ENCODE measurements at regions not wholly inside any gene's neighbourhood (a gene's known extent, or its start where the extent isn't known, plus 50 kb on each side); places are given as distances from the start of the nearest gene placed in this dataset.
A peak's percentile ranks its signal among the peaks of the same experiment; 100 is the strongest.
"Not testable (repeated sequence)": the region's sequence is repeated elsewhere in the genome, so short reads cannot be mapped to it uniquely, and the experiment has no call there.

DNA sequence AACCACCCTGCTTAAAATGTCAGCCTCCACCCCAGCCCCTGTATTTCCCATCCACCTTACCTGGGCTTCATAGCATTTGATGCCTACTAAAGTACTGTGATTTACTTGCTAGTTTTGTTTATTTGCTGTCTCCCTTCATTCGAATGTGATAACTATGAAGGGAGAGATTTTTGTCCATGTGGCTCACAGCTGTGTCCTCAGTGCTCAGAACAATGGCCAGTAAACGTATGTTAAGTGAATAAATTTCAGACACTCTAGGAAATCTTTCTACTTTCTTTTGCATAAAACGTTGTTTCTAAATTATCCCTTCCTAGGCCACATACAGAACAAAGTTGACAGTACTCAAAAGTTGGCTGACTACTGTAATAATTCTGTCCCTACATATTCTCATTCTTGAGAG lies 114.7 kb upstream of the OTUD4 start:
- no peak for DNase-seq

DNA sequence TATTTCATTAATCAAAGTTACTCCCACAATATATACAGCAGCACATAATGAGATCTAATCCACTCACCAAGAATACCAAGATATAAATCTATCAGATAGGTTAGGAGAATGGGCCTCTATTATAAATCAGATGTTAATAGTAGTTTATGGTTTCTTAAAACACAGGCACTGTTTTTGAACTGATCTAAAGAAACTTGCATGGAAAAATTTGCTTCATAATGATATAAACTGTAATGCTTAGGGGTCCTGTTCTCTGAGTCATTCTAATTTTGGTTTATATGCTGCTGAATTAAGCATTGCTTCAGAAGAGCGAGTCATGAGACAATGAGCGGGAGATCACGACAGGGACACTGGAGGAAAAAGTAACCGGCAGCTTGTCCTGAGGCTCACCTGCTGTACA lies 113.3 kb upstream of the OTUD4 start:
- no peak for DNase-seq

DNA sequence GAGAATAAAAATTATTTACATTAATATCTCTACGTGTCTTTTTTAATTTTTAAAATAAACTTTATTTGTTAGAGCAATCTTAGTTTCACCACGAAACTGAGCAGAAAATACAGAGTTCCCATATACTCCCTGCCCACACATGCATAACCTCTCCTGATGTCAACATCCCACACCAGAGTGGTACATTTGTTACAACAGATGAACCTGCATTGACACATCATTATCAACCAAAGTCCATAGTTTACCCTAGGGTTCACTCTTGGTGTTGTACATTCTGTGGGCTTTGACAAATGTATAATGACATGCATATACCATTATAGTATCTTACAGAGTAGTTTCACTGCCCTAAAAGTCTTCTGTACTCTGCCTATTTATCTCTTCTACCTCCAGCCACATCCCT lies 110.6 kb upstream of the OTUD4 start:
- no peak for DNase-seq

DNA sequence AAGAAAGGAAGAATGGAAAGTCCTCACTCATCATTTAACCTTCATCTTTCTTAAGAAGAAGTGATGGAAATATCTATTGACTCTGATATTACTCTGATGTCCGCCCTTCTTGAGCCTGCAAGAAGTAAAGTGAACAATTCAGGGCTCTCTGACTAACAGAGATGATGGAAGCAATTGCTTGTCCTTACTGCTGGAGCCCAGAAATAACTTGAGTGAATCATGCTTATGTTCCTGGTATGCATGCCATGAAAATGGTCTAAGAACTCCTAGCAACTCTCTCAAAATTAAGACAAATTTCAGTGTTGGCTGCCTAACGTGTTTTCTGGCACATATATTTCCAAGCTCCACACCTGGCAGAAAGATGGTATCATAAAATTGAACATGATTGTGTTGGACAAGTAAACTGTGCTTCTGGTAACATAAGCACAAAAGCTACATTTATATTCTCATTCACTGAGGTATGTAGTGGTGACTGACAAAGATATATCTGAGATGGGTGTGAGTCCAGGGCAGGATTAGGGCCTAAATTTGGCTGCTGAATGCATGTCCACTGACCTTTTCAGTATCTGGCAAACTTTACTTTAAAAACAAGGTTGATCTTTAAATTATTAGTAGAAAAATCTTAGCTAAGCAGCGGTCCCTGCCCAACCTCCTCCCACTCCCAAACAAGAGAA lies 109.2 kb upstream of the OTUD4 start:
- DNase-seq, result no peak

DNA sequence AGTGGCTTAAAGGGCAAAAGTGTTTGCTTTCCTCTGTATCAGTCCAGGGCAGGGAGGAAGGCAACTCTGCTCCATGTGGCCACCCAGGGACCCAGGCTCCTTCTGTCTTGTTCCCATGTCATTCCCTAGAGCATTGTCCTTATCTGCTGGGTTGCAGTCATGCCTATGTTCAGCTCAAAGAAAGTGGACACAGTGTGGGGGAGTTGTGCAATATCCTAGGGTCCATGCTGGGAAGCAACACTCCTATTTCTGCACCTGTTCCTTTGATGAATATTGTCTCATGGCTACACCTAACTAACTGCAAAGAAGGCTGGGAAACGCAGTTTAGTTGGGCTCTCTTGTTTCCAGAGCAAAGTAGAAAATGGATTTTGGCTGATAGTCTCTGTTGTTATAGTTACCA lies 107.0 kb upstream of the OTUD4 start:
- DNase-seq, result no peak

DNA sequence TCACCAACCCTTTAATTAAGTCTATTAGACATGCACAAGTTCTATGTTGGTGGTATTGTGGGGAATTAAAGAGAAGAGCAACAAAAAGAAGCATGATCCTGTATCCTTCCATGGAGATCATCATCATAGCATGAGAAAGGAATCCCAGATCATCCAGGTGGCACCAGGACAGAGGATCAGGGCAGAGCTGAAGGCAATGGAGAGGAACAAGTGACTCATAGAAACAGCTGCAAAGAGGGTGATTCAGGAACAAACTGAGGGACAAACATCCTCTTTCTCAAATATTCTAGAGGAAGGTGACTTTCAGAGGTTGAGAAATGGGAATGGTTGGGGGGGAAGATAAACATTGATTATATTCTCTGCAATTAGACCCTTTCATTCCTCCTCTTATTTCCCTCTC lies 105.5 kb upstream of the OTUD4 start:
- DNase-seq, result no peak

DNA sequence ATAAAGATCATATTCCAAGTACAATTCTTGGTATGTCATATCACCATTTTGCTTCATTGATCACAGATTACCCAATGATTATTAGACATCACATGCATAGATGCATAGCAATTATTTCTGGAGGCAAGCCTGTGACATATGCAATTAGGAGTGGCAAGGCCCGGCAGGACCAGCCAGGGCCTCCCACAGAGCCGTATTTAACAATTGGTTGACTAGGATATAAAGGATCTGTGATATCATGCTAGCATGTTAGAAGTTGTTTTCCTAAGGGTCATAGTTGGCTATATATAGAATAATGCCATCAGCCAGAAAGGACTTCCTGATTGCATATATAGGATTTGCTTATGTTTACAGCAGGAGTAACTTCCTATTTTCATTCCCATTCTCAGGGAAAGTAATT lies 103.5 kb upstream of the OTUD4 start:
- no peak for DNase-seq

DNA sequence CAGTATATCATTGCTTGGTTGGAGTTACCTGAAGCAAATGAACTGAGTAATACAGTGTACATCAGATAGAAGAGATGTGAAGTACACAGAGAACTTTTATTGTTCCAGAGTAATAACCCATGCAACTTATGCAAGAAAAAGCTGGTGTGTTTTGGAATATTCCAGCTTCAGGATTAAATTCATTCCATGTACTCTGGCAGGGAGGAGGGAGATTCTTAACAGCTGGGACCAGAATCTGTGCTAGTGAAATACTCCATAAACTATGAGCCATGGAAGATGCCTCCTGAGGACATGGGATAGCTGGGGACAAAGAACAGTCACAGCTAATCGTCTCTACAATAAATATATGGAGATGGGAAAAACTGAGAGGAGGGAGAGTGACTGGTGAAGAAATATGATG lies 101.6 kb upstream of the OTUD4 start:
- no peak for DNase-seq

DNA sequence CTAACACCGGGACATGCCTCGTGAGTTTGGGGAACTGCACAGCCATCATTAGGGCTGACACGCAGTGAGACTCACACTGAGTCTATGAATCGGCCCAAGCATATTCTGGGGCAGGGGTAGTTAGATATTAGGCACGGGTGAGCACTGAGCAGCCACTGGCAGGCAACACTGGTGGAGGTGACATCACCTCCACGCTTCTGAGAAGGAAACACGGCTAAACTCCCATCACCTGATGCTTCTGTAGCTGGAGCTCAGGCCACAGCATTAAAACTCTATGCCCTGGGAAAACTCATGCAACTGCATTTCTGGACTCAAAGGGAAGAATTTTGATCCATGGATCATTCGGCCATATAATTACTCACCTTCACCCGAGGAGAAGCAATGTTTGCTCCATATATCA lies 100.8 kb upstream of the OTUD4 start:
- DNase-seq, result no peak

DNA sequence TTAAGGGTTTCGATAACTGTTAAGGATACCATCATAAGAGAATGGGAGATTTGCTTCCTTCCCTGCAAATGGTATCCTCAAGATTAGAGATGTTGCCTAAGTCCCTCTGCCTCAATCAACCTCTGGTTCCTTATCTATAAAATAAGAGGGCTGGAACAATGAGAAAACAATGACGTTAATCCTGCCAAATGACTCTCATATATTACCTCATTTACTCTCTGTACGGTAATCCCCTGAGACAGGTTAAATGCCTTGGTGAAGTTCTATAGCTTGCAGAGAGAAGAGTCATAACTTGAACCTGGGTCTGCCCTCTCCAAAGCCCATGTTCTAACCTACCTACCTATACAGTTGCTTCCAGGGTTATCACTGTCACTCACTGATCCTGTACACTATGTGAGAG lies 100.2 kb upstream of the OTUD4 start:
- no peak for DNase-seq

DNA sequence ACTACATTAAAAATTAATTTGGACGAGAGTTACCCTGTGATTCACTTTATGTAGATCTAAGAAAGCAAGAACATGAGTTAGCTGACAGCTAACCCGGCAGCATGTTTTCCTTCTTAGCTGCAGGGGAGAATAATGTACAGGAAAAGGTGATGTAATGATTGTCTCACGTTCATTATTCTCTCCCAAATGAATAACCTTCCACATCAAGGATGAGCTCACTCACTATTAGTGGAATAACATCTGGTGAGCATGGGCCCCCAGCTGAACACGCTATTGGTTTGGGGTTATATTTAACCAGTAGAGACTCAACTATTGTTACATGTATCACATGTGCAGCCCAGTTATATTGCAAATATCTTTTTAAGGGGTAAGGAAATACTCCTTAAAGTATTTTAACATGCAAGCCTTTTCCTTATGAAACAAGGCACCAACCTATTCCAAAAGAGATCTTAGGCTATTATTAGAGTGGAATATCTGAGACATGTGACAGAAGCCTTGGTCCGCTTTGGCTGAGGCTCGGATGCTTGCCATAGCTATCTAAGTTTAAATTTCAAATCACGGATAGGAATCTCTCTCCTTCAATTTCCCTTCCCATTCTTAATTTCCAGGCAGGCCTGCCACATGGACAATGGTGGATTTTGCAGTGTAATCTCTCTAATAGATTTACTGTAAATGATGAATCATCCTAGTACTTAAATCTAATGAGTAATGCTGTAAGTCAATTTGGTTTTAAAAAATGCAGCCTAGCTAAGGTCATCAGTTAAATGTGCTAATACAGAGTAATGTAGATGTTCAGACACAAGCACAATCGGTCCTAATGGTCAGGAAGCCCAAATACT lies 99.0 kb upstream of the OTUD4 start:
- no peak for DNase-seq

DNA sequence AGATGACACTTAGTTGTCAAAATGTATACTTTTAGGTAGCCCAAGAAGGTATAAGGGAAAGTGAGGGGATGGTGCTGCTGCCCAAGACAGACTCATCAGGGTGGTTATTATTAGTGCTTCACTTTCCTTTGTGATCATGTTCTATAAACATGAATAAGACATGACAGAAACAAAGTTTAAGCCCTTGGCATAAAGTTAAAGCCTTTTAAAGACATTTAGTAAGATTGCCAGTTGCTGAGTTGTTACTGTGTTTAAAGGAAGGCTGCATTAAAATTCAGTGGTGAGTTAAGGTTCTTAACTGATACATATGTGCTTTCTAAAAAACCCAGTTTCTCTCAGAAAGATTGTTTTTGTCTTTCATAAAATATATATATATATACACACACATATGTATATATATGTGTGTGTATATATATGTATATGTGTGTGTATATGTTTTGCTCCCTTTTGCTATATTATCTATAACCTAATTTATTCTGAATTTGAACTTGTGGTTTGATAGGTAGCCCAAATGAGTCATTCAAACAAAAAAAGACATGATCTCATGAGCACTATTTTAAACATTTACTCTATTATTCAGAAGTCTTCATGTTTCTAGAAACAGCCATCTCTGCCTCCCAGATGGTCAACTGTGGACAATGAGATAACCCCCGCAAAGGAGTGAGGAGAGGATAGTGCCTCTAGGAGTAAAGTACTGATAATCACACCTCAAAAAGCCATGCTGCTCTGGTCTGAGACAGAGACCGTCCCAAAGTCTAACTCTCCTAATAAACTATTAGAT lies 98.1 kb upstream of the OTUD4 start:
- DNase-seq, result no peak

DNA sequence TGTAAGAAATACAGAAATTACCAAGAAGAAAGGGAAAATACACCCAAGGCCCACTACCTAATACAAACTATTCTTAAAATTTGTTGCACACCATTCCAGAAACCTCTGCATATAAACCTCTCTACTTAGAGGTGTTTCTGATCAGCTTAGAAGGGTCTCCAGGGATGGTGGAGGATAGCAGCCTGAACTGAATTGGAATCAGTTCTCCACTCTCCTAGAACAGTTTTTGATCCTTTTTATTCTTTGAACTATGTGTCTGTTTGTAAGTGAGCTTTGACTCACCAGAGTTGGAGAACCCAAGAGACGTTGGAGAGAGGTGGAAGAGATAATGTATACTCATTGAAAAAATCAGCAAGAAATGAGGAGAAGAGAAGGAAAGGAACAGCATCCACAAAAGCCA lies 96.6 kb upstream of the OTUD4 start:
- DNase-seq, result no peak

DNA sequence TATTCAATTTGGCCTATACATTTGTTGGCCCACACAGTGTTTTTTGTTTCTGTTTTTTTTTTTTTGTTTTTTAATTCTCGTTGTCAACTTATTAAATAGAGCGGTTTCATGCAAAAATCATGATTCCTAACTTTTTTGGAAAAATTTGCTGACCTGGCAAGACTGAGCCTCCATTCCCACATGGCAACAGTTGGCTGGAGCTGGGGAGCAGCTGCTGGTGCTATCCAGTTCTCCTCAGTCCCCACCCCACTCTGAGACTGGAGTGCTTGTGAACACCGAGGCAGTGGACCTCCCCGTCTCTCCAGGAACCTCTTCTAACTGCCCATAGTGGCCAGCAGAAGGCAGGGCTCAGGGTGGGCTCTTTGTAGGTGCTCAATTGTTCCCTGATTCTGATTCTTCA lies 95.7 kb upstream of the OTUD4 start:
- DNase-seq, result no peak

DNA sequence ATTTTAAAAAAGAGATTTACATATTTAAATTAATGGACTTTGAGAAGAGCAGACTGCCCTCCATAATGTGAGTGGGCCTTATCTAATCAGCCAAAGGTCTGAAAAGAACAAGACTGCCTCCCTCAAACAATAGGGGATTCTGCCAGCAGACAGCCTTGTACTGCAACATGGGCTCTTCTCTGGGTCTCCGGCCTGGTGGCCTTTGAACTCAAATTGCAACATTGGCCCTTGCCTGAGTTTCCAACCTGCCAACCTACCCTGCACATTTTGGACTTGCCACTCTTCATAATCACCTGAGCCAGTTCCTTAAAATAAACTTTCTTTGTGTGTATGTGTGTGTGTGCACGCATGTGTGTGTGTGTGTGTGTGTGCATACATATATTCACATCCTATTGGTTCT lies 90.8 kb upstream of the OTUD4 start:
- no peak for DNase-seq

DNA sequence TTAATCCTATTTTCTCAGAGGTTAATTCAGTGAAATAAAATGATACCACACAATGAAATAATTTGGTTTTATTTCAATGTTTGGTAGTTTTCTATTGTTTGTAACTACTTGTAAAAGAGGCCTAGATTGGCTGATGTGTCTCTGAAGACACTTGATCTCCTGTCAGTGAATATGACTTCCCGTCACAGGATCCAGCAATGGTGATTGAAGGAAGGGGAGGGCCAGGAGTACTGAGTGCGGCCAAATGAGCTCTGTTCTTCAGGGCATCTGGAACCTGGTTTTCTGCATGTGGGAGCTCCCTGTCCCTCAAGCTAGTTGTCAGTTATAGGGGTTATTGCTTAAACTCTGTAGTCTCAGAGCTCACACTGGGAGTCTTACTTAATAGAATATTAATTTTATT lies 86.5 kb upstream of the OTUD4 start:
- no peak for DNase-seq

DNA sequence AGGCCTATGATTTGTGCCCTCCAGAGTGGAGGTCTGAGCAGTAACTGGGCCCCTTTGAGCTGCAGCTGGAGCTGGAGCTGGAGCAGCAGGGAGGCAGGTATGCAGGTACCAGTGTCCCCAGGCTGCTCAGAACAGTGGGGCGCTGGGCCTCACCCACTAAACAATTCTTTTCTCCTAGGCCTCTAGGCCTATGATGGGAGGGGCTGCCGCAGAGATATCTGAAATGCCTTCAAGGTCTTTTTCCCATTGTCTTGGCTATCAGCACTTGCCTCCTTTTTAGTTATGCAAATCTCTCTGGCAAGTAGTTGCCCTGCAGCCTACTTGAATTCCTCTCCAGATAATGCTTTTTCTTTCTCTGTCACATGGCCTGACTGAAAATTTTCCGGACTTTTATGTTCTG lies 79.7 kb upstream of the OTUD4 start:
- DNase-seq, result no peak

DNA sequence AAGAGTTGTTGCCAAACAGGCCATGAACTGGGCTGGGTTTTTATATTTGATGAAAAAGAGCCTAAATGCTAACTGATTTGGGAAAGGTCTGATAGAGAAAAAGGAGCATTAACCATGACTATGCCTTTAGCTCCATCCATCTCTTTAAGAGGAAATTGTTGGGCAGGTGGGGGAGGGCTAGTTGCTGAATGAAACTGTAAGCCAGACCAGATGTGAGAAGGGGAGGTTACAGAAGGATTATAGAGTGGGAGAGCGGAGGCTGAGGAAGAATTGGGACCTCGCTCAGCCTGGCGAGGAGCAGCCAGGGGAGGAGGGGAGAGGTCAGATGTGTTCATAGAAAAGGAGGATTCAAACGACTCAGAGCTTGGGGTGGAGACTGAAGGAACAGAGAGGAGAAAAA lies 74.9 kb upstream of the OTUD4 start:
- not testable (repeated sequence) for DNase-seq

DNA sequence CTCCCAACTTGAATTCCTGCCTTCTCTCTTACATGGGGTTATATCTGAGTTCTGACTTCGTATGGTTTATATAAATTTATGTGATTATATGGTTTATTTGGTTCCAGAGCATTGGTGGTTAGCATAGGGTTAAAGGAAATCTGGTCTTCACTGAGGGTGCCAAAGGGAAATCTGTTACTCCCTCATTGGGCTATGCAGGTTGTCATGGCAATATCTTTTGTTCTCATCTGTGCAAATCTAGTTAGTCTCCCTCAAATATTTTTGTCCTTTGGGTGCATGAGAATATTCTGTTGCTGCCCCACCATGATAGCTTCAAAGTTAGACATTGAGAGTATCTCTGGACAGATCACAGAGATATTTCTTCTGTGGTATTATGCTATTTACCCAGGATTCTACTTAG lies 71.8 kb upstream of the OTUD4 start:
- no peak for DNase-seq

DNA sequence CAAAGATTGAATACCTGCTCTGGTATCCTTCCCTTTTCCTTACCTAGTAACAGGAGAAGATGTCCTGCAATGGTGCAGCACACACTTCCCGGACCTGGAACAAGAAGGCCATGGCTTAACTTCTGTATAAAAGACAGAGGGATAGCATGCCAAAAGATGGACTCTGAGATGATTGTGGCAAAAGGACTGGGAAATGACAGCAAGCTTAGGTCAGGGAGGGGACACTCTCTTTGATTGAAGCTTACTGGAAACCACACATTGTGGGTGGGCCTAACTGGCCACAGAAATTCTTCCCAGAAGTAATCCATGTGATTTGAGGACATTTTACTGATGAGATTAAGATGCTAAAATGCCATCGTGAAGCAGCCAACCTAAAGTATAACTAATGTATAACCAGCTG lies 71.0 kb upstream of the OTUD4 start:
- DNase-seq, result no peak

DNA sequence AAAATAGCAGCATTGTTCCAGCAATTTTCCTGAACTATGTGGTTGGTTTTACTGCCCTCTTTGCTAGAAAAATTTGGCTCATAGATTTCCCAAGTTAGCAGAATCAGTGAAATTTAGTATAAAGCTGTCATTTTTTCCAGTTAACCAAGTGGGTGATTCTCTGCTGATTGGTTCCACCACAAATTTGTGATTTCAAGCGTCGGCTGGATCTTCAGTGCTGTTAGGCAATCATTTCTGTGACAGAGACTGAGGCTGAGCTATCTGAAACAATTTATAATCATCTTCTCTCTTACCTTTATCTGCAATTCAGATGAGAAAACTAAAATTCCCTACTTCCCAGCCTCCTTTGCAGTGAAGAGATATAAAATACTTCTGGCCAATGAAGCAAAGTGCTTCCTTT lies 68.6 kb upstream of the OTUD4 start:
- DNase-seq, result no peak

DNA sequence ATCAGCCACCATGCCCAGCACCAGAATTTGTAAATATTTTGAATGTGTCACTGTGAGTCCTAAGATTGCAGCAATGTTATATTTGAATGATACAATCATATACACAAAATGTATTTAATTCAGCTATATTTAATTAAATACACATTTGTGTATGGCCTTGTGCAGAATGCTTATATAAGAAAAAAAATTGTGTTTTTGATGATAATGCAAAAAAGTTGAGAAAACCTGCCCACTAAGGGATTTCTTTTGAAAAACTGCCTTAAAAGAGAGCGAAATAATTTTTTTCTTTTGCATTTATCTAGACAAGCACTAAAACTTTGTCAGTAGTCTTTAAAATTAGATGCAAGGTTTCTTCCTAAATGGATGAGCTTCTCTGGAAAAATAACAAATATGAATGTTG lies 68.1 kb upstream of the OTUD4 start:
- DNase-seq, result no peak

DNA sequence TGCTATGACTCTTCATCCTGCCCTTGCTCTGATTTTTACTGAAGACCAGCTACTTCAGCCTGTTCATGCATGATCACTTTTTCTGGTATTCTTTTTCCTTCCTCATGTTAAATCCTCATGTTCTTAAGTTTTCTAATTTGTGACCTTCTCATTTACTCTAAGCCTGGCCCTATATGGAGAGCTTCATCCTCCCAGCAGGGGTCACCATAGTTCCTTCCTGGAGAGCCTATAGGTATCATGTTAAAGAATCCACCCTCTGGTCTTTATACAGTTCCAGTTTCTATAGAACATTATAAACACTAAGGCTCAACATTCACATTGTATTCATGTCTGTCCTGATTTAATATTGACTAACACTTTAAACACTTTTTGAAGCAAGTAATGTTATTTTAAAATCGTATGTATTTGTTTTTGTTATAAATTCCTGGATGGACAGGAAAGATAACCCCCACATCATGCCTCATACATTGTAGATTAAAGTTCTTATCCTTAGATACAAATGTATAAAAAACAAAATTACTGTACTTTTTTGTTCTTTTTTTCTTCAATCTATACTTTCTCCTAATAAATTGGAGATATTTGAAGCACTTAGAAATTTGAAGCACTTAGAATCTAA lies 53.8 kb upstream of the OTUD4 start:
- DNase-seq, result peak; percentile 20
